IPS-20b (cell line): ENCODE measurements at regions not wholly inside any gene's neighbourhood (a gene's known extent, or its start where the extent isn't known, plus 50 kb on each side); places are given as distances from the start of the nearest gene placed in this dataset.

Experiments used
- H3K27ac ChIP-seq: one replicate; pipeline ENCODE4 v1.5.1; 2013; ENCODE audit warnings: low read length
- H3K27me3 ChIP-seq: 2 replicates; pipeline ENCODE4 v1.6.1; 2013; ENCODE audit warnings: mild to moderate bottlenecking, low read length, inconsistent platforms; ENCODE audit not compliant: insufficient read depth
- H3K36me3 ChIP-seq: 2 replicates; pipeline ENCODE4 v1.6.1; 2013; ENCODE audit warnings: low read depth, mild to moderate bottlenecking, inconsistent platforms, low read length, moderate library complexity; ENCODE audit not compliant: insufficient read depth
- H3K4me1 ChIP-seq: 2 replicates; pipeline ENCODE4 v1.6.1; 2013; ENCODE audit warnings: mild to moderate bottlenecking, control low read depth, inconsistent platforms, low read length, moderate library complexity; ENCODE audit not compliant: insufficient read depth
- H3K4me3 ChIP-seq: 2 replicates; pipeline ENCODE4 v1.5.1; 2013; ENCODE audit warnings: mild to moderate bottlenecking, low read length, inconsistent platforms
- H3K9ac ChIP-seq: 2 replicates; pipeline ENCODE4 v1.6.1; 2013; ENCODE audit warnings: low read depth, mild to moderate bottlenecking, inconsistent platforms, low read length, moderate library complexity
- H3K9me3 ChIP-seq: 2 replicates; pipeline ENCODE4 v1.6.1; 2013; ENCODE audit warnings: mild to moderate bottlenecking, low read depth, low read length, inconsistent platforms; ENCODE audit not compliant: insufficient read depth

- no peak overlapping the region for H3K9ac ChIP-seq
- no peaks in the 10 kb centered on the region for H3K9me3 ChIP-seq
- H3K36me3 ChIP-seq, result no peaks in the 10 kb centered on the region
- H3K4me1 ChIP-seq, result peaks cover 17% of the 10 kb centered on the region
- H3K4me3 ChIP-seq, result no peak overlapping the region
- H3K27ac ChIP-seq, result no peak overlapping the region
- H3K27me3 ChIP-seq, result no peaks in the 10 kb centered on the region
Observed at GRCh38 chr2:204110751-204111516, 174.4 kb downstream of the ICOS start.

- Histone ChIP-seq H3K27me3 (no peaks in the 10 kb centered on the region), H3K27ac (no peak overlapping the region), H3K4me3 (no peak overlapping the region), H3K9ac (no peak overlapping the region), H3K36me3 (no peaks in the 10 kb centered on the region), H3K9me3 (no peaks in the 10 kb centered on the region), H3K4me1 (peaks cover 22% of the 10 kb centered on the region)
Observed at GRCh38 chr2:204112084-204112770, 175.7 kb downstream of the ICOS start.

GRCh38 chr2:204114295-204115136, 178.0 kb downstream of the ICOS start:
- Histone ChIP-seq H3K4me1 (peaks cover 16% of the 10 kb centered on the region; the same call in 1 of the 2 replicates), H3K27ac (no peak overlapping the region), H3K36me3 (no peaks in the 10 kb centered on the region), H3K9ac (no peak overlapping the region), H3K9me3 (no peaks in the 10 kb centered on the region), H3K27me3 (no peaks in the 10 kb centered on the region), H3K4me3 (no peak overlapping the region)

- Histone ChIP-seq H3K27me3 (no peaks in the 10 kb centered on the region), H3K27ac (no peak overlapping the region), H3K4me1 (peaks cover 16% of the 10 kb centered on the region; the same call in 1 of the 2 replicates), H3K36me3 (no peaks in the 10 kb centered on the region), H3K9ac (peak overlapping the region; percentile 22; the same call in 1 of the 2 replicates), H3K9me3 (no peaks in the 10 kb centered on the region), H3K4me3 (no peak overlapping the region)
Observed at GRCh38 chr2:204115137-204116056, 178.8 kb downstream of the ICOS start.

- H3K27ac ChIP-seq, result no peak overlapping the region
- H3K9me3 ChIP-seq, result no peaks in the 10 kb centered on the region
- peaks cover 16% of the 10 kb centered on the region; the same call in 1 of the 2 replicates for H3K4me1 ChIP-seq
- peak overlapping the region; percentile 22; the same call in 1 of the 2 replicates for H3K9ac ChIP-seq
- no peak overlapping the region for H3K4me3 ChIP-seq
- no peaks in the 10 kb centered on the region for H3K27me3 ChIP-seq
- no peaks in the 10 kb centered on the region for H3K36me3 ChIP-seq
Observed at GRCh38 chr2:204116159-204116792, 179.7 kb downstream of the ICOS start.

- no peak overlapping the region for H3K27ac ChIP-seq
- H3K4me3 ChIP-seq, result no peak overlapping the region
- H3K27me3 ChIP-seq, result no peaks in the 10 kb centered on the region
- H3K9me3 ChIP-seq, result no peaks in the 10 kb centered on the region
- H3K36me3 ChIP-seq, result no peaks in the 10 kb centered on the region
- H3K4me1 ChIP-seq, result peaks cover 15% of the 10 kb centered on the region
- no peak overlapping the region for H3K9ac ChIP-seq
Observed at GRCh38 chr2:204122425-204122824, 185.9 kb downstream of the ICOS start.

- Histone ChIP-seq H3K27me3 (no peaks in the 10 kb centered on the region), H3K36me3 (no peaks in the 10 kb centered on the region), H3K27ac (no peak overlapping the region), H3K4me3 (no peak overlapping the region), H3K9ac (no peak overlapping the region), H3K4me1 (peaks cover 15% of the 10 kb centered on the region), H3K9me3 (no peaks in the 10 kb centered on the region)
Observed at GRCh38 chr2:204124140-204124750, 187.7 kb downstream of the ICOS start.

GRCh38 chr2:204126705-204127104, 190.1 kb downstream of the ICOS start:
- no peaks in the 10 kb centered on the region for H3K36me3 ChIP-seq
- no peaks in the 10 kb centered on the region for H3K9me3 ChIP-seq
- H3K9ac ChIP-seq, result no peak overlapping the region
- H3K4me3 ChIP-seq, result no peak overlapping the region
- no peaks in the 10 kb centered on the region for H3K27me3 ChIP-seq
- H3K27ac ChIP-seq, result no peak overlapping the region
- peaks cover 15% of the 10 kb centered on the region for H3K4me1 ChIP-seq

GRCh38 chr2:204127238-204127637, 190.7 kb downstream of the ICOS start:
- no peak overlapping the region for H3K27ac ChIP-seq
- H3K4me1 ChIP-seq, result peaks cover 15% of the 10 kb centered on the region
- no peak overlapping the region for H3K4me3 ChIP-seq
- no peak overlapping the region for H3K9ac ChIP-seq
- H3K9me3 ChIP-seq, result no peaks in the 10 kb centered on the region
- H3K27me3 ChIP-seq, result no peaks in the 10 kb centered on the region
- H3K36me3 ChIP-seq, result no peaks in the 10 kb centered on the region

GRCh38 chr2:204129591-204130294, 193.2 kb downstream of the ICOS start:
- Histone ChIP-seq H3K36me3 (no peaks in the 10 kb centered on the region), H3K9ac (no peak overlapping the region), H3K27me3 (no peaks in the 10 kb centered on the region), H3K27ac (no peak overlapping the region), H3K4me1 (peaks cover 4% of the 10 kb centered on the region; the same call in 1 of the 2 replicates), H3K4me3 (no peak overlapping the region), H3K9me3 (no peaks in the 10 kb centered on the region)
